Neural cell (in vitro differentiated cells): ENCODE measurements at regions not wholly inside any gene's neighbourhood (a gene's known extent, or its start where the extent isn't known, plus 50 kb on each side); places are given as distances from the start of the nearest gene placed in this dataset.

Experiments
- CTCF ChIP-seq: fragments of 450-650 bp; IDR thresholded peaks from 2 replicates; pipeline ENCODE4 v1.5.1; 2014; ENCODE audit warnings: antibody characterized with exemption, mild to moderate bottlenecking, moderate library complexity; ENCODE audit not compliant: poor library complexity, severe bottlenecking
- EP300 ChIP-seq: fragments of 450-650 bp; conservative IDR thresholded peaks from 2 replicates; pipeline ENCODE4 v1.6.1; 2014; ENCODE audit warnings: antibody characterized with exemption, mild to moderate bottlenecking, moderate library complexity; ENCODE audit not compliant: poor library complexity, severe bottlenecking
- EZH2 ChIP-seq: fragments of 200-600, 300-800 bp; shearing (Covaris generic), sonication (generic); IDR thresholded peaks from 2 replicates; pipeline ENCODE4 v1.6.1; 2014; ENCODE audit warnings: antibody characterized with exemption, low read length, borderline replicate concordance, mild to moderate bottlenecking; ENCODE audit not compliant: insufficient read depth, poor library complexity, severe bottlenecking
- POLR2AphosphoS5 ChIP-seq: IDR thresholded peaks from 2 replicates; pipeline ENCODE4 v1.6.1; 2012
- RAD21 ChIP-seq: fragments of 450-650 bp; conservative IDR thresholded peaks from 2 replicates; pipeline ENCODE4 v1.6.1; 2014; ENCODE audit warnings: antibody characterized with exemption, mild to moderate bottlenecking, moderate library complexity
- TAF1 ChIP-seq: IDR thresholded peaks from 2 replicates; pipeline ENCODE4 v1.6.1; 2012; ENCODE audit warnings: low read depth

- TF ChIP-seq CTCF (no peak), EZH2 (no peak), TAF1 (no peak), POLR2AphosphoS5 (no peak), RAD21 (no peak), EP300 (no peak)
Measured at GRCh38 chr2:221948076-221948475, 350.7 kb downstream of the PAX3 start.
